ENCODE measurements at regions not wholly inside any gene's neighbourhood (a gene's known extent, or its start where the extent isn't known, plus 50 kb on each side); places are given as distances from the start of the nearest gene placed in this dataset.
"Not testable (repeated sequence)": the region's sequence is repeated elsewhere in the genome, so short reads cannot be mapped to it uniquely, and the experiment has no call there.

DNA sequence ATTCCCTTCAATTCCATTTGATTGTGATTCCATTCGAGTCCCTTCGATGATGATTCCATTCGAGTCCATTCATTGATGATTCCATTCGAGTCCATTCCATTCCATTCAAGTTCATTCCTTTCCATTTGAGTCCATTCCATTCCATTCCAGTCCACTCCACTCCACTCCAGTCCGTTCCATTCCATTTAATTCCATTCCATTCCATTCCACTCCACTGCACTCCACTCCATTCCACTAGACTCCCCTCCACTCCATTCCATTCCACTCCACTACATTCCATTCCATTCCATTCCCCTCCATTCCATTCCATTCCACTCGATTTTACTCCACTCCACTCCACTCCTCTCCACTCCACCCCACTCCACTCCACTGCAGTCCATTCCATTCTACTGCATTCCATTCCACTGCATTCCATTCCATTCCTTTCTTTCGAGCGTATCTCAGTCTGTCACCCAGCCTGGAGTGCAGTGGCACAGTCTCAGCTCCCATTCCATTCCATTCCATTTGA lies 115.7 kb downstream of the ZNF92 start:
- Histone ChIP-seq H3K79me2 (replicated peaks; ENCODE audit: insufficient read depth, low read length) (no peaks in the 10 kb centered on the region), H4K20me1 (ENCODE audit: insufficient read depth) (no peaks in the 10 kb centered on the region), H3K9me2 (ENCODE audit: insufficient read depth, low read length) (no peaks in the 10 kb centered on the region), H3K27me3 (ENCODE audit: insufficient read depth, low read depth, low read length) (no peaks in the 10 kb centered on the region), H3K4me3 (ENCODE audit: low read length) (no peak overlapping the region), H3K9ac (ENCODE audit: low read length) (no peak overlapping the region), H3F3A (ENCODE audit: insufficient read depth, low read length, poor library complexity, severe bottlenecking) (no peaks in the 10 kb centered on the region), H3K4me2 (ENCODE audit: low read length) (no peak overlapping the region), H3K27ac (ENCODE audit: low read length) (no peak overlapping the region), H3K9me3 (ENCODE audit: low read length) (peaks cover 7% of the 10 kb centered on the region), H3K36me3 (ENCODE audit: insufficient read depth, low read length) (no peaks in the 10 kb centered on the region), H2AFZ (ENCODE audit: low read depth, low read length) (no peak overlapping the region)
- TF ChIP-seq, protein P1, sequence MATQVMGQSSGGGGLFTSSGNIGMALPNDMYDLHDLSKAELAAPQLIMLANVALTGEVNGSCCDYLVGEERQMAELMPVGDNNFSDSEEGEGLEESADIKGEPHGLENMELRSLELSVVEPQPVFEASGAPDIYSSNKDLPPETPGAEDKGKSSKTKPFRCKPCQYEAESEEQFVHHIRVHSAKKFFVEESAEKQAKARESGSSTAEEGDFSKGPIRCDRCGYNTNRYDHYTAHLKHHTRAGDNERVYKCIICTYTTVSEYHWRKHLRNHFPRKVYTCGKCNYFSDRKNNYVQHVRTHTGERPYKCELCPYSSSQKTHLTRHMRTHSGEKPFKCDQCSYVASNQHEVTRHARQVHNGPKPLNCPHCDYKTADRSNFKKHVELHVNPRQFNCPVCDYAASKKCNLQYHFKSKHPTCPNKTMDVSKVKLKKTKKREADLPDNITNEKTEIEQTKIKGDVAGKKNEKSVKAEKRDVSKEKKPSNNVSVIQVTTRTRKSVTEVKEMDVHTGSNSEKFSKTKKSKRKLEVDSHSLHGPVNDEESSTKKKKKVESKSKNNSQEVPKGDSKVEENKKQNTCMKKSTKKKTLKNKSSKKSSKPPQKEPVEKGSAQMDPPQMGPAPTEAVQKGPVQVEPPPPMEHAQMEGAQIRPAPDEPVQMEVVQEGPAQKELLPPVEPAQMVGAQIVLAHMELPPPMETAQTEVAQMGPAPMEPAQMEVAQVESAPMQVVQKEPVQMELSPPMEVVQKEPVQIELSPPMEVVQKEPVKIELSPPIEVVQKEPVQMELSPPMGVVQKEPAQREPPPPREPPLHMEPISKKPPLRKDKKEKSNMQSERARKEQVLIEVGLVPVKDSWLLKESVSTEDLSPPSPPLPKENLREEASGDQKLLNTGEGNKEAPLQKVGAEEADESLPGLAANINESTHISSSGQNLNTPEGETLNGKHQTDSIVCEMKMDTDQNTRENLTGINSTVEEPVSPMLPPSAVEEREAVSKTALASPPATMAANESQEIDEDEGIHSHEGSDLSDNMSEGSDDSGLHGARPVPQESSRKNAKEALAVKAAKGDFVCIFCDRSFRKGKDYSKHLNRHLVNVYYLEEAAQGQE (IDR thresholded peaks at IDR 0.05; ENCODE audit: borderline replicate concordance) = no peak
- no peak for TF ChIP-seq RAD21 (conservative IDR thresholded peaks at IDR 0.05)
- no peak for TF ChIP-seq SMC3 (conservative IDR thresholded peaks at IDR 0.05; ENCODE audit: poor library complexity)
- TF ChIP-seq TAF1 (IDR thresholded peaks at IDR 0.05; ENCODE audit: low read depth) = no peak
- TF ChIP-seq, protein P2, sequence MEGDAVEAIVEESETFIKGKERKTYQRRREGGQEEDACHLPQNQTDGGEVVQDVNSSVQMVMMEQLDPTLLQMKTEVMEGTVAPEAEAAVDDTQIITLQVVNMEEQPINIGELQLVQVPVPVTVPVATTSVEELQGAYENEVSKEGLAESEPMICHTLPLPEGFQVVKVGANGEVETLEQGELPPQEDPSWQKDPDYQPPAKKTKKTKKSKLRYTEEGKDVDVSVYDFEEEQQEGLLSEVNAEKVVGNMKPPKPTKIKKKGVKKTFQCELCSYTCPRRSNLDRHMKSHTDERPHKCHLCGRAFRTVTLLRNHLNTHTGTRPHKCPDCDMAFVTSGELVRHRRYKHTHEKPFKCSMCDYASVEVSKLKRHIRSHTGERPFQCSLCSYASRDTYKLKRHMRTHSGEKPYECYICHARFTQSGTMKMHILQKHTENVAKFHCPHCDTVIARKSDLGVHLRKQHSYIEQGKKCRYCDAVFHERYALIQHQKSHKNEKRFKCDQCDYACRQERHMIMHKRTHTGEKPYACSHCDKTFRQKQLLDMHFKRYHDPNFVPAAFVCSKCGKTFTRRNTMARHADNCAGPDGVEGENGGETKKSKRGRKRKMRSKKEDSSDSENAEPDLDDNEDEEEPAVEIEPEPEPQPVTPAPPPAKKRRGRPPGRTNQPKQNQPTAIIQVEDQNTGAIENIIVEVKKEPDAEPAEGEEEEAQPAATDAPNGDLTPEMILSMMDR (IDR thresholded peaks at IDR 0.05; ENCODE audit: poor library complexity, severe bottlenecking) = no peak
- TF ChIP-seq EP300 (conservative IDR thresholded peaks at IDR 0.05; ENCODE audit: poor library complexity, severe bottlenecking) = no peak
- TF ChIP-seq POLR2AphosphoS5 (IDR thresholded peaks at IDR 0.05) = no peak
- TF ChIP-seq MXI1 (conservative IDR thresholded peaks at IDR 0.05; ENCODE audit: poor library complexity, severe bottlenecking) = no peak
- TF ChIP-seq EZH2 (IDR thresholded peaks at IDR 0.05; ENCODE audit: borderline replicate concordance, insufficient read depth, low read length, poor library complexity, severe bottlenecking) = no peak

DNA sequence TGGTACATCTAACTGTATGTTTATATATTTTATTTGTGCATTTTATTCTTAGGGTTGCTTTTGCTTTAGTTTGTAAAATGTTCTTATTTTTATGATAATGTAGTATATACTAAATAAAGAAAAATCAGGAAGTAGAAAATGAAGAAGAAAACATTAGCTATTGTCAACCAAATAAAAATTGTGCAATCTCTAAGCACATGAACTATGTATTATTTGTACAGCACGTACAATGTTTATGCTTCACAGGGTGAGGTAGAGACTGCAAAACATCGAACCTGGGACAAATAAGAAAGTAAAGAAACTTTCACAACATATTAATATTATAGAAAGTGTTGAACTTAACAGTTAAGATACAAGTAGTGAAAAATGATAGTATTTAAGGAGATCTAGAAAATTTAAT lies 123.0 kb downstream of the ZNF92 start:
- H3K9me3 ChIP-seq (ENCODE audit: low read length); H3K79me2 ChIP-seq (replicated peaks; ENCODE audit: insufficient read depth, low read length); H3K4me3 ChIP-seq (ENCODE audit: low read length); H3K4me2 ChIP-seq (ENCODE audit: low read length); H2AFZ ChIP-seq (ENCODE audit: low read depth, low read length); H3K9me2 ChIP-seq (ENCODE audit: insufficient read depth, low read length); H3F3A ChIP-seq (ENCODE audit: insufficient read depth, low read length, poor library complexity, severe bottlenecking); H3K27me3 ChIP-seq (ENCODE audit: insufficient read depth, low read depth, low read length); H3K9ac ChIP-seq (ENCODE audit: low read length); H3K36me3 ChIP-seq (ENCODE audit: insufficient read depth, low read length); H3K27ac ChIP-seq (ENCODE audit: low read length); H4K20me1 ChIP-seq (ENCODE audit: insufficient read depth): not testable (repeated sequence)

Data from neural cell (in vitro differentiated cells).